ENCODE measurements at regions not wholly inside any gene's neighbourhood (a gene's known extent, or its start where the extent isn't known, plus 50 kb on each side); places are given as distances from the start of the nearest gene placed in this dataset.
A peak's percentile ranks its signal among the peaks of the same experiment; 100 is the strongest.

DNA sequence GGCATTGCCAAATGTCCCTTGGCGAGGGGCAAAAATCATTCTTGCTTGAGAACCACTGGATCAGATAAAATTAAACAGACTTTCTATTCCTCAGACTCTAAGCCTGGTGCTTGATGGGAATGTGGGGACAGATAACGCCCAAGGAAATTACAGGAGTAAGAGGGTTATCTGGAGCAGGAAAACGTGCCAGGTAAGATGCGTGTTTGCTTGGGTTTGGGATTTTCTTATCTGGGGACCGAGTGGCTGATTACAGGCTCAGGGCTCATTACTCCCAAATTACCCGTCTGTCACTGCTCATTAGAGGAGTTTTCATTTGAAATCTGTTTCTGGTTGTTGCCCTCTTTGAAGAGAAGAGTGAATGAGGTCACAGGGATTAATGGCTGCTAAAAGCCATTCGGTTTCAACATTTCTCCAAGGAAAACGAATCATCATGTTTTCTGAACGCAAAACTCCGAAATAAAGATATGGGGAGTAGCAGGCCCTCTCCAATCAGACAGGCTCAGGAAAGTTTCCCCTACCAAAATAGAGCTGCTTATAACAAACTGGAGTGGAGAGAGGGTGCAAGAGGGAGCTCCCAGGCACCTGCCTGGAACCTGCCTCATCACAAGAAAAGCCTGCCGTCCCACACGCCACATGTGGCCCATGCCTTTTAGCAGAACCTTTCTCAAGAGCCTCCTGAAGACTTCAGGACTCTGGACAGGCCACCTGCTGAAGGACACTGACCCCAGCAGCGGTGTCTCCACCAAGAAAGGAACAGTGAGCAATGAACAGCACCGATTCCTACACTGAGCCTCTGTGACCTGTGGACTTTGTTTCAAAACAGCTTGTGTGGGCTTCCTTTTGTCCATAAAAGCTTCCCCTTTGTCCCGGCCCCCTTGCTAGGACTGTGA, 136.4 kb downstream of the ICE1 start:
- Histone ChIP-seq H3K27ac (no peak overlapping the region), H3K4me1 (no peaks in the 10 kb centered on the region), H3K9me3 (no peaks in the 10 kb centered on the region), H3K27me3 (no peaks in the 10 kb centered on the region), H3K4me3 (no peak overlapping the region), H3K36me3 (no peaks in the 10 kb centered on the region)
- ATAC-seq (no peak), DNase-seq (no peak)
- TF ChIP-seq, protein P1, sequence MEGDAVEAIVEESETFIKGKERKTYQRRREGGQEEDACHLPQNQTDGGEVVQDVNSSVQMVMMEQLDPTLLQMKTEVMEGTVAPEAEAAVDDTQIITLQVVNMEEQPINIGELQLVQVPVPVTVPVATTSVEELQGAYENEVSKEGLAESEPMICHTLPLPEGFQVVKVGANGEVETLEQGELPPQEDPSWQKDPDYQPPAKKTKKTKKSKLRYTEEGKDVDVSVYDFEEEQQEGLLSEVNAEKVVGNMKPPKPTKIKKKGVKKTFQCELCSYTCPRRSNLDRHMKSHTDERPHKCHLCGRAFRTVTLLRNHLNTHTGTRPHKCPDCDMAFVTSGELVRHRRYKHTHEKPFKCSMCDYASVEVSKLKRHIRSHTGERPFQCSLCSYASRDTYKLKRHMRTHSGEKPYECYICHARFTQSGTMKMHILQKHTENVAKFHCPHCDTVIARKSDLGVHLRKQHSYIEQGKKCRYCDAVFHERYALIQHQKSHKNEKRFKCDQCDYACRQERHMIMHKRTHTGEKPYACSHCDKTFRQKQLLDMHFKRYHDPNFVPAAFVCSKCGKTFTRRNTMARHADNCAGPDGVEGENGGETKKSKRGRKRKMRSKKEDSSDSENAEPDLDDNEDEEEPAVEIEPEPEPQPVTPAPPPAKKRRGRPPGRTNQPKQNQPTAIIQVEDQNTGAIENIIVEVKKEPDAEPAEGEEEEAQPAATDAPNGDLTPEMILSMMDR (IDR thresholded peaks at IDR 0.05), result no peak
- intact Hi-C loops (cut with DNase I), result no loop called here

DNA sequence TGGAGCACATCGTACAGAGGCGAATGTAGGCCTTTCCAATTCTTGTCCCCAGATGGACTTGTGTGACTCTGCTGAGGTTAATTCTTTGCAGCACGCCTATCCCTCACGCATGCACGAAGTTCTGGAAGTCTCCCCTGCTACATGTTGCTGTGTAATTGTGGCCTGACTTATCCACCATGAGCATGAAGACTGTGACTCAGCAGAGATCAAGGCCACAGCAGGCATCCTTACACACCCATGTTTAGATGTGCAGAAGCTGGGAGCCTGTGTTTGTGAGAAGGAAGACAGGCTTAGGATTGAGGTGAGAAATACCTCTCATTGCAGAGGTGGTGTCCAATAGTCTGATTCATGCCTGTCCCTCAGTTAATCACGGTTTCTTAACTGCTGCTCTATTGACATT, 135.6 kb downstream of the ICE1 start:
- no peak for ATAC-seq
- no peaks in the 10 kb centered on the region for H3K4me1 ChIP-seq
- no peaks in the 10 kb centered on the region for H3K9me3 ChIP-seq
- H3K36me3 ChIP-seq, result no peaks in the 10 kb centered on the region
- H3K4me3 ChIP-seq, result no peak overlapping the region
- intact Hi-C loops (cut with DNase I), result no loop called here
- no peak overlapping the region for H3K27ac ChIP-seq
- DNase-seq, result no peak
- H3K27me3 ChIP-seq, result no peaks in the 10 kb centered on the region
- TF ChIP-seq, protein P1 (IDR thresholded peaks at IDR 0.05), result no peak

DNA sequence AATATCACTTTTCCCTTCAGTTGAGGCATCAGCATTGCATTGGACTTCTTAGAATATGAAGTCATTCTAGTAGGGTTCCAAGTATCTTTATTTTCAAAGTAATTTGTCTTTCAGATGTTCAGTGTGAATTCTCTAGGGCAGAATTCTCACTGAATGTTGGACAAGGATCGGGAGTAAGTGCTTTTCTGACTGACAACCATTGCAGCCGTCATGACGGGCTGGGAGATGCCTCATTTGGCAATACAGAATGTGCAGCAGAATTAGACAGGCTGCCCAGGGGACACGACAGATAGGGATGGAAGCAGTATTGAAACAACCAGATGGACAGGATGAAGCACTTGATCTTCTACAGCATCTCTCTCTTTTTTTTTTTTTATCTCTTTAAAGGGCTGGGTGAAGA, 129.0 kb downstream of the ICE1 start:
- DNase-seq, result no peak
- no peak overlapping the region for H3K27ac ChIP-seq
- no peaks in the 10 kb centered on the region for H3K9me3 ChIP-seq
- intact Hi-C loops (cut with DNase I), result no loop called here
- TF ChIP-seq, protein P1 (IDR thresholded peaks at IDR 0.05), result no peak
- ATAC-seq, result no peak
- H3K36me3 ChIP-seq, result no peaks in the 10 kb centered on the region
- H3K4me1 ChIP-seq, result no peaks in the 10 kb centered on the region
- H3K4me3 ChIP-seq, result no peak overlapping the region
- no peaks in the 10 kb centered on the region for H3K27me3 ChIP-seq

- no peak overlapping the region for H3K4me3 ChIP-seq
- H3K36me3 ChIP-seq, result no peaks in the 10 kb centered on the region
- H3K9me3 ChIP-seq, result no peaks in the 10 kb centered on the region
- no peak for ATAC-seq
- intact Hi-C loops (cut with DNase I), result no loop called here
- H3K4me1 ChIP-seq, result no peaks in the 10 kb centered on the region
- DNase-seq, result no peak
- no peak overlapping the region for H3K27ac ChIP-seq
- TF ChIP-seq, protein P1 (IDR thresholded peaks at IDR 0.05), result no peak
- no peaks in the 10 kb centered on the region for H3K27me3 ChIP-seq
Measured at GRCh38 chr5:5546408-5546807, 123.9 kb downstream of the ICE1 start.

- Histone ChIP-seq H3K27me3 (no peaks in the 10 kb centered on the region), H3K36me3 (no peaks in the 10 kb centered on the region), H3K4me1 (no peaks in the 10 kb centered on the region), H3K4me3 (no peak overlapping the region), H3K9me3 (no peaks in the 10 kb centered on the region), H3K27ac (no peak overlapping the region)
- TF ChIP-seq, protein P1 (IDR thresholded peaks at IDR 0.05), result no peak
- ATAC-seq (peak; percentile 75), DNase-seq (no peak)
- intact Hi-C loops (cut with DNase I), result no loop called here
Measured at GRCh38 chr5:5544094-5544663, 121.7 kb downstream of the ICE1 start.
